ENCODE measurements at regions not wholly inside any gene's neighbourhood (a gene's known extent, or its start where the extent isn't known, plus 50 kb on each side); places are given as distances from the start of the nearest gene placed in this dataset.

- no peak for DNase-seq
Observed at GRCh38 chr13:109846185-109846584, 59.8 kb upstream of the IRS2 start.

DNA sequence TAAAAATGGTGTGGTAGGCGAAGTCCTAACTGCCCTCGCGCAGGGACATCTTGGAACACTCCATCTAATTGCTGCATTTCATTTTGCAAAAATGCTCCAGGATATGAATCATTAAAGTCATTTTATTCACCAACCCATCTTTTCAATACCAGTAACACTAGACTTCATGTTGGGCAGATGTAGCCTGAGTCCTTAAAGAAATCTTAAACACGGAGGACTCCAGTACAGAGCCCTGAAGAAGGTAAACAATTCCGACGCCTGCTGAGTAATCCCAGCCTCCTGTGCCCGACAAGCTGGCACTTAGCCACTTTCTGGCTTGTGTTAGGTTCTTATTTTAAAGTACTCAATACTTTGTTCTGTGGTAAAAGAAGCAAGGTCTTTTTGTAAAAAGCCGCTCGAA lies 58.0 kb upstream of the IRS2 start:
- no peak for DNase-seq

DNA sequence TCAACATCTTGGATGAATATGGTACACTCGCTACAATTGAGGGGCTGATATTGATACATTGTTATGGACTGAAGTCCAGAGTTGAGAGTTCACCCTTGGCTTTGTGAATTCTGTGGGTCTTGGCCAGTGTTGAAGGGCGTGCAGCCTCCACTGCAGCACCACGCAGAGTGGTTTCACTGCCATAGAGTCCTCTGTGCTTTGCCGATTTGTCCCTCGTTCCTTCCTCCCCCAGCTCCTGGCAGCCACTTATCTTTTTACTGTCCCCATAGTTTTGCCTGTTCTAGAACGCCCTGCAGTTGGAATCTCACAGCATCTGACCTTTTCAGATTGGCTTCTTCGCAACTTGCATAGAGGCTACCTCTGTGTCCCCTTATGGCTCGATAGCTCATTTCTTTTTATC lies 57.3 kb upstream of the IRS2 start:
- no peak for DNase-seq

- no peak for DNase-seq
Observed at GRCh38 chr13:109842212-109842920, 56.0 kb upstream of the IRS2 start.

GRCh38 chr13:109840893-109841287 lies 54.5 kb upstream of the IRS2 start:
- DNase-seq = no peak

GRCh38 chr13:109840201-109840892 lies 54.0 kb upstream of the IRS2 start:
- DNase-seq = no peak

- DNase-seq = no peak
Observed at GRCh38 chr13:109836629-109837607, 50.5 kb upstream of the IRS2 start.

All from NCI-H345 (cell line).